ELF-1 (cell line): ENCODE measurements at regions not wholly inside any gene's neighbourhood (a gene's known extent, or its start where the extent isn't known, plus 50 kb on each side); places are given as distances from the start of the nearest gene placed in this dataset.
A peak's percentile ranks its signal among the peaks of the same experiment; 100 is the strongest.

Experiments used
- DNase-seq: peaks from one replicate; pipeline ENCODE4 v3.0.0-alpha.2; 2016; ENCODE audit warnings: low read depth, low spot score

GRCh38 chr18:24826605-24827004 is 366.2 kb downstream of the HRH4 start:
- DNase-seq = no peak

GRCh38 chr18:24827501-24827900 is 367.1 kb downstream of the HRH4 start:
- no peak for DNase-seq

GRCh38 chr18:24831081-24831480 is 370.6 kb downstream of the HRH4 start:
- no peak for DNase-seq

- DNase-seq = peak; percentile 50
Measured at GRCh38 chr18:24831871-24832665, 371.6 kb downstream of the HRH4 start.

- DNase-seq = peak; percentile 23
Measured at GRCh38 chr18:24835751-24836150, 375.3 kb downstream of the HRH4 start.

- no peak for DNase-seq
Measured at GRCh38 chr18:24837066-24837465, 376.6 kb downstream of the HRH4 start.

GRCh38 chr18:24840051-24840450 is 379.6 kb downstream of the HRH4 start:
- DNase-seq = no peak

GRCh38 chr18:24840640-24841039 is 380.2 kb downstream of the HRH4 start:
- DNase-seq = no peak

- DNase-seq = no peak
Measured at GRCh38 chr18:24841536-24841935, 381.1 kb downstream of the HRH4 start.

- no peak for DNase-seq
Measured at GRCh38 chr18:24843123-24843522, 382.7 kb downstream of the HRH4 start.

- DNase-seq = no peak
Measured at GRCh38 chr18:24846138-24846537, 385.7 kb downstream of the HRH4 start.

- DNase-seq = no peak
Measured at GRCh38 chr18:24850532-24850931, 390.1 kb downstream of the HRH4 start.

- no peak for DNase-seq
Measured at GRCh38 chr18:24853076-24853475, 392.6 kb downstream of the HRH4 start.

GRCh38 chr18:24860978-24861680 is 400.7 kb downstream of the HRH4 start:
- DNase-seq = no peak

GRCh38 chr18:24862201-24862816 is 401.9 kb downstream of the HRH4 start:
- no peak for DNase-seq

- DNase-seq = no peak
Measured at GRCh38 chr18:24868311-24868710, 407.9 kb downstream of the HRH4 start.

GRCh38 chr18:24868760-24869237 is 408.4 kb downstream of the HRH4 start:
- no peak for DNase-seq

GRCh38 chr18:24869285-24869684 is 408.8 kb downstream of the HRH4 start:
- DNase-seq = no peak

GRCh38 chr18:24875286-24875685 is 414.8 kb downstream of the HRH4 start:
- peak; percentile 31 for DNase-seq

- DNase-seq = no peak
Measured at GRCh38 chr18:24875777-24876176, 415.3 kb downstream of the HRH4 start.

GRCh38 chr18:24876266-24876665 is 415.8 kb downstream of the HRH4 start:
- no peak for DNase-seq

GRCh38 chr18:24877066-24877465 is 416.6 kb downstream of the HRH4 start:
- no peak for DNase-seq

GRCh38 chr18:24877546-24877945 is 417.1 kb downstream of the HRH4 start:
- no peak for DNase-seq
